Fibroblast of skin of scalp (primary cell): ENCODE measurements at regions not wholly inside any gene's neighbourhood (a gene's known extent, or its start where the extent isn't known, plus 50 kb on each side); places are given as distances from the start of the nearest gene placed in this dataset.

ENCODE experiments used
- DNase-seq: peaks from one replicate; pipeline ENCODE4 v3.0.0-alpha.2; 2013

- no peak for DNase-seq
Measured at GRCh38 chr18:28922936-28923335, 746.0 kb upstream of the CDH2 start.

DNA sequence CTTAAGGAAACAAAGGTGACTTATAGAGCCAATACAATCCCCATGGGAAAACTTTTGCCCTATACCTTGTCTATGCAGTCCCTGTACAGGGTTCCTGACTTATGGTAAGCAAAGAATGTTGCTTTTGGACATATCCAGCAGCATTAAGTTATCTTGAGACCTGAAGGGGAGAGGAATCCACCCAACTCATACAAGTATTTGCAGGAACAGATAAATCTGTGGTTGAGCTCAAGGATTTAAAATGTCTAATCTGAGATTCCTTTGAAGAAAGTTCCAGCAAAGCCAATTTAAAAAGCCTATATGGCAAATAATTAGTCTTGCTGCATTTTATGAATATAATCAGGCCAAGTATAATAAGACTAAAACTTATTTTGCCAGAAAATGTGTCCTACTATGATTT is 739.5 kb upstream of the CDH2 start:
- DNase-seq: no peak

GRCh38 chr18:28905509-28905908 is 728.6 kb upstream of the CDH2 start:
- peak; percentile 12 for DNase-seq

- DNase-seq: no peak
Measured at GRCh38 chr18:28904789-28905364, 727.9 kb upstream of the CDH2 start.

DNA sequence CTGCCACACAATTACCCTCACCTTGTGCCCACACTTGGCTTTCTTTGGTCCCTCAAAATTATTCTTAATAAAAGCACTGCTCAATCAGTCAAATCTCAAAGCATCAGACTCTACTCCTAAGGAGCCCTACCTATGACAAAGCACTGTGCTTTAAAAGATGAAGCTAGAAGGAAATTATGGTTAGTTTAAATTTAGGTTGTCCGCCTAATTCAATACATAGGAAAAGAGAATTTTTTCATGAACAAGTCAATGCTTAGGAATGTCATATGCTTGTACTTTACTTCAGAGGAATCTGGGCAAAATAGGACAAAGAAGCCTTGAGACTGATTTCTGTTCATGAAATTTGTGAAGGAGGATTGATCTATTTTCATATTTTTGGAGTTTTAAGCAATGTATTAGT is 726.4 kb upstream of the CDH2 start:
- peak; percentile 31 for DNase-seq

GRCh38 chr18:28890791-28891190 is 713.9 kb upstream of the CDH2 start:
- DNase-seq: no peak

DNA sequence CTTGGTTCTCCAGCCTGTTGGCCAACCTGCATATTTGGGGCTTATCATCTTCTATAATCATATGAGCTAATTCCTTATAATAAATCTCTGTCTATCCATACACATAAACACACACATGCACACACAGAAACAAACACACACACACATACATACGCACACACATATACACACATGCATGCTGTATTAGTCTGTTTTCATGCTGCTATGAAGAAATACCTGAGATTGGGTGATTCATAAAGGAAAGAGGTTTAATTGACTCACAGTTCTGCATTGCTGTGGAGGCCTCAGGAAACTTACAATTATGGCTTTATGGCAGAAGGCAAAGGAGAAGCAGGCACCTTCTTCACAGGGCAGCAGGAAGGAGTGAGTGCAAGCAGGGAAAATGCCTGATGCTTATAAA is 707.4 kb upstream of the CDH2 start:
- DNase-seq: no peak

DNA sequence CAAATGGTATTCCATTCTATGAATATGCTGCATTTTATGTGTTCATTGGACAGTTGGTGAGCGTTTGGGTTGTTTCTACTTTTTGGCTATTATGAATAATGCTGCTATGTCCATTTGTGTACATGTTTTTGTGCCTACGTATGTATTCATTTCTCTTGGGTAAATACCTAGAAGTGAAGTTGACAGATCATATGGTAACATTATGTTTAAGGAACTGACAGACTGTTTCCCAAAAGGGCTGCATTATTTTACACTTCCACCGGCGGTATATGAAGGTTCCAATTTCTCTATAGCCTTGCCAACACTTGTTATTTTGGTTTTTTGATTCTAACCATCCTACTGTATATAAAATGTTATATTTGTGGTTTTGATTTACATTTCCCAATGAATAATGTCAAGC is 703.9 kb upstream of the CDH2 start:
- DNase-seq: no peak

- DNase-seq: peak; percentile 28
Measured at GRCh38 chr18:28875059-28875458, 698.1 kb upstream of the CDH2 start.

DNA sequence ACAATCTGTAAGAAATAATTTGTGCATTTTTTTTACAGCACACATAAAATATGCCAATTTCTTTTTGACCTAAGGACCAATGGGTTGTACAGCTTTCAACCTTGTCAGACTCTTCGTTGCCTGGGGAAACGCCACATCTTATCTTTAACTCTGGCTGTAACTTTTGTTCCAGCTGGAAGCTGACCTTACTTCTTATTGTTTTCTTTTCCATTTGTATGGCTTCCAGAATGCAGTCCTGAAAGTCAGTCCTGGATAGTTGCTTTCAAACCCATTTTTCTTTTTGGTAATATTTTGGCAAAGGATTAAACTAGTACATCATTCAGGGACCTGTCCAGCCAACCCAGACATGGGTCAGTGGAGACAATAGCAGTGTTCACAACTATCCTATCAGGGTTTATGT is 686.5 kb upstream of the CDH2 start:
- DNase-seq: no peak

DNA sequence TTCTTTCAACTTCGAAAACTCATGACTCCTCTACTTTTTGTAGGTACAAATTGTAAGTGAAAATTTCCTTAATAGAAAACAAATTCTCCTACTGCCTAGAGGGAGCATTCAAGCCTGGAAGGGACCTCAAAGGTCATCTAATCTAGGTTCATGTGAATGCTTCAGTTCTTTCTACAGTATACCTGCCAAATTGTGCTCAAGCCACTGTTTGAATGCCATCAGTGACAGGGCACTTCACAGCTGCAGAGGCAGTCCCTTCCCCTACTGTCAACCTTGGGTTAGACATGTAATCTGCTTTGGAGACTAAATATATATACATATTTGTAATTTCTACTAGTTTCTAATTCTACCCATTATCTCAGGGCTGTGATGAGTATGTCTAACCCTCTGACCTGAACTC is 681.3 kb upstream of the CDH2 start:
- no peak for DNase-seq

- DNase-seq: no peak
Measured at GRCh38 chr18:28855989-28856388, 679.1 kb upstream of the CDH2 start.

- DNase-seq: peak; percentile 15
Measured at GRCh38 chr18:28855524-28855923, 678.6 kb upstream of the CDH2 start.

DNA sequence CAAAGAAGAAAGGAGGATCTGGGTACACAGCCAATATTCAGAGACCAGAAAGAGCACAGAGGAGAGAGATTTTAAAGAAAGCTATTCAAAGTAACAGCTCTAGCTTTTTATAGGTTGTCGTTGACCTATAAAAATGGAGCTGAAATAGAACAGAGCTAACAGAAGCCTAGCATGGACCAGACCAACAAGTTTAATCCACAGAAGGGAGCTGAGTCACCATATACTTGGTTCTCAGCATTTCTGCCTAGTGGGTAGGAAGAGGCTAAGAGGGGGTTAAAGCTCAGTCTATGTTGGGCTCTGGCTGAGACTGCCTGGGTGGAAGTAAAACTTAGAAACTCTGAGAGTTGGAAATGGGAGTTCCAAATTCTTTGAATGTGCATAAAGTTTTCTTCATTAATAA is 678.0 kb upstream of the CDH2 start:
- DNase-seq: no peak

DNA sequence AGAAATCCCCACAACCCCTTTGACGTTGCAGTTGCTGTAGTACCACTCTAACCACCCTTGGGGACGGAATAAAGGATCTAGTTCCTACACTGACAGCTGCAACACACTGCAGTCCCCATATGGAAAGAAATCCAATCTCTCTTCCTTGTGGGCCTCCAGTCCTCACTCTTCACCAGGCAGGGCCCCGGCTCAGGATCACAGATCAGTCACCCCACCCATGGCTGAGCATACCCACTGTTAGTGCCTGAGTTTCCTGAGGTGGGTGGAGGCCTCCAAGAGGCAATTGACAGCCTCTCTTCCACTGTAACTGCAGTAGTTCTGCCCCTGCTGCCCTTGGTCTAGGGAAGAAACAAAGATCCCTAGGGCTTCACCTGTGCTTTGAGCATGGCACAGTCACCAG is 670.0 kb upstream of the CDH2 start:
- no peak for DNase-seq

GRCh38 chr18:28837100-28837499 is 660.2 kb upstream of the CDH2 start:
- no peak for DNase-seq

GRCh38 chr18:28834889-28835288 is 658.0 kb upstream of the CDH2 start:
- DNase-seq: peak; percentile 50

DNA sequence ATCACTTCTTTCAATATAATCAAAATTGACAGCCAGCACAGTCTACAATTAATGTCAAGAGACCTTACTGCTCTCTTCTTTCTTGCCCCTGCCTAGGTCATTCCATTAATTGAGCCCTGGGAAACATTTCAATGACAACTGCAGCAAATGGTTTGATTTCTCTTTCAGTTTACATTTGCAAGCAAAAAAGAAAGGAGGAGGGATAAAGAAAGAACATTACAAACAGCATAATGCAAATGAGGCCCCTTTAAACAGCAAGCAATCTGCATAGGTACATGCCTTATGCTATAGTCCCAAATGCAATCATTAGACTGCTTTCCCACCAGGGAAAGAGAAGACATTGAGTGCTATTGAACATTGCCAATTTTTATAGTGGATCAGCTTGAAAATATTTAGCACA is 655.0 kb upstream of the CDH2 start:
- no peak for DNase-seq

GRCh38 chr18:28831476-28831875 is 654.5 kb upstream of the CDH2 start:
- DNase-seq: no peak

DNA sequence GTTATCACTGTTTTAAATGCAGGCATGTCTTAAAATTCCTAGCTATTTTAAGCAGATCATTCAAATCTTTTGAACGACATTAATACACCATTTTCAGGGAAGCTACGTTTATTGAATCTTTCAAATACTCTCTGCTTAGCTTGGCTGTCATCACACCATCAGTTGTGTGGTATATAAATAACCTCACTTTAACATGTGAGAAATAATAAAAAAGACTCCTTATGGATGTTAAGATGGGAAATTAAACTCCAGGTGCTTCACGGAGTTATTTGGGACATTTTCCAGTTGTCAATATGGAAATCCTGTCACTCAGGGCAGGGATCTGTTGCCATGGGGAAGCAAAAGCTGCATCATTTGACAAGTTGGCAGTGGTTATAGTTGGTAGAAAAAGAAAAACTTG is 649.2 kb upstream of the CDH2 start:
- DNase-seq: no peak

GRCh38 chr18:28824183-28824574 is 647.2 kb upstream of the CDH2 start:
- DNase-seq: no peak

DNA sequence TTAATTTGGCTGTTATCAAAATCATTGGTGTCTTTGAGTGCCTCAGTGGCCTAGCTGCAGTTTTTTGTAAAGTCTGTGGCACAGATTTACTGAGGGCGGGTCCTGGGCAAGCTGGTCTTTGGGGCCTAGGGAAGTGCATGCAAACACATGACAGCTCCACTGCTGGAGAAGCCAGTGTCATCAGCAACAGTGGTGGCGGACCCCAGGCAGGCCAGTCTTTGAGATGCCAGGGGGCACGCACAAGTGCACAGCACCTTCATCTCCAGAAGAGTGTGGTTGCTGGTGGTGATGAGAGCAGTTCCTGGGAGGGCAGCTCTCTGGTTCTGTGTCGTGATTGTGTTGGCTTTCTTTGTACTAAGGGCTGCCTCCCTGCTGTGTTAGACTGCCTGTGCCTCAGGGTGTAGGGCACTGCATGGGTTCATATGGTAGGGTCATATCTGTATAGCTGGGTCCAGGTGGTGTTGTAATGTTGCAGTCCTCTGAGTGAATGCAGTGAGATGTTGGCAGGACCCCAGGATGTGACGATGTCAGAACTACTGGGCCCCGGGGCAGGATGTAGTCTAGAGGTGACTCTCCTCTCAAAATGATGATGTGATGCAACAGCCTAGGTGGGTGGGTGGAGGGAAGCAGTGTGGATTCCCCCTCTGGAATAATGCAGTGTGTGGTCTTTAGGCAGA is 646.7 kb upstream of the CDH2 start:
- DNase-seq: no peak

DNA sequence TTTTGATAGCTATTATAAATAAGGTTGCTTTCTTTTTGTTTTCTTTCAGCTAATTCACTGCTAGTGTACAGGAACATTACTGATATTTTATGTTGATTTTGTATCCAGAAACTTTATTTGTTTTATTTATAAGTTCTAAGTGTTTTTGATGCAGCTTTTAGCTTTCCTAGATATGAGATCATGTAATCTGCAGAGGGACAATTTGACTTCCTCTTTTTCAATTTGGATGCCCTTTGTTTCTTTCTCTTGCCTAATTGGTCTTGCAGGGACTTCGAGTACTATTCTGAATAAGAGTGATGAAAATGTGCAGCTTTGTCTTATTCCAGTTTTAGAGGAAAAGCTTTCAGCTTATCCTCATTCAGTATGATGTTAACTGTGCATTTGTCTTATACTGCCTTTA is 643.4 kb upstream of the CDH2 start:
- DNase-seq: no peak

GRCh38 chr18:28816155-28816554 is 639.2 kb upstream of the CDH2 start:
- DNase-seq: peak; percentile 17

DNA sequence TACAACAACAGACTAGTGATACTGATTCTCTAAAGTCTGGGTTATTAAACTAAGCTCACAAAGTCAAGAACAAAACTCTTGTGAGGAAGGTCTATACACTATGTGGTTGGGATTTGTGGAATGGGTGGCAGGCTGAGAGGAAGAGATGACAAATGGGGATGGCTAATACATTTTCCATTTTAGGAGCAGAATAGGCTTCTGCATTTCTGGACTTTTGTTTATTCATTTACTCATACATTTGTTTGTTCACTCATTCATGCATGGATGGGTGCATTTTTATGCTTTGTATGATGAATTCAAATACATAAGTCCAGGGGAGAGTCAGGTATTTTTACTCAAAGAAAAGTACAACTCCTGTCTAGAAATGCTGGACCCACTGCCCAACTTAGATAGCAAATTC is 637.4 kb upstream of the CDH2 start:
- no peak for DNase-seq
